NCI-H748 (cell line): ENCODE measurements at regions not wholly inside any gene's neighbourhood (a gene's known extent, or its start where the extent isn't known, plus 50 kb on each side); places are given as distances from the start of the nearest gene placed in this dataset.
"Not testable (repeated sequence)": the region's sequence is repeated elsewhere in the genome, so short reads cannot be mapped to it uniquely, and the experiment has no call there.

Experiments
- DNase-seq: peaks from one replicate; lab custom pipeline; 2025; ENCODE audit not compliant: unreplicated experiment; lab: John Stamatoyannopoulos, UW

DNA sequence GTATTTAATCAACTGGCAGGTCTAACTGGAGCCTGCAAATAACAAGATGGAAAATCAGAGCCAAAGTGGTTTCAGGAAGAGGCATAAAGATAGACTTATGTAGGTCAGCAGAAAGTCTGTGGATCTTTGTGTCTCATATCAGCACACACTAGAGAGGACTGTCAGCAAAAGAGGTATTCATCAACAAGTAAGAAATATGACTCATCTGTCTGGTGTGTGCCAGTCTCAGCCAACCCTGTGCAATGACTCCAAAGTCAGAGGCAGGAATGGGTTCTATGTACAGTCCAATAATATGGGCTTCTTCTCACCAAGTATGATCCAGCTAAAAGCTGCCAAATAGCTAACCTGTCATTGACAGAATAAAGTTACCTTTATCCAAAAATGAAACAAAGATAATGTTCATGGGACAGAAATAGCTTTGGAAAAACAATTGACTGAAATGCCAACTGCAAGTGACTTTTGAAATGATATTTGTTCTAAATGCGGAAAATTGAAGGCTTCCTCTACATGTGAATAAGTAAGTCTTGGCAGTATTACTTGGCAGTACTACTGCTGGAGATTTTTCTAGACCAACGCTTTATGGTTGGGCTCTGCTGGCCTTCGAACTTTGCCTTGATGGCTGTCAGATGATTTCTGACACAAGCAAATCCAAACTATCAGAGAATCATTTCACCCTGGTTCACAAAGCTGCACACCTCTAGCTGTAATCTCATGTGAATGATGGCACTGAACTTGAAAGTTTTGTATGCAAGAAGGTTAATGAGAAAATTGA, 272.3 kb upstream of the SEMA3C start:
- no peak for DNase-seq

DNA sequence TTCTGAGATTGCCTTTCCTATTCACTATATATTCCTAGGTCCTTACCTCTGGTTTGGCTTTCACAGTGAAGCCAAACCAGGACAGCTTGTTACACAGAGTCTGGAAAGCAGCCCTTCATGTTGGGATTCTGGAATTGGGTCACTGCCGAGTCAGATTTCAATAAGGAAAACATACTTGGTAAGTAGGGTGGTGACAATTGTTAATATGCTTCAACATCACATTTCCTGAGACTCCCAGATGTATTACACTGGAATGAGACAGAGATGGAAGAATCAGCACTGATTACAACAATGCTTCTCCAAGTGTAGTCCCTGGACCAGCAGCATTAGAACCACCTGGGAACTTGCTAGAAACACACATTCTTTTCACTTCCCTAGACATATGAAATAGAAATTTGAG, 268.9 kb upstream of the SEMA3C start:
- DNase-seq = no peak

DNA sequence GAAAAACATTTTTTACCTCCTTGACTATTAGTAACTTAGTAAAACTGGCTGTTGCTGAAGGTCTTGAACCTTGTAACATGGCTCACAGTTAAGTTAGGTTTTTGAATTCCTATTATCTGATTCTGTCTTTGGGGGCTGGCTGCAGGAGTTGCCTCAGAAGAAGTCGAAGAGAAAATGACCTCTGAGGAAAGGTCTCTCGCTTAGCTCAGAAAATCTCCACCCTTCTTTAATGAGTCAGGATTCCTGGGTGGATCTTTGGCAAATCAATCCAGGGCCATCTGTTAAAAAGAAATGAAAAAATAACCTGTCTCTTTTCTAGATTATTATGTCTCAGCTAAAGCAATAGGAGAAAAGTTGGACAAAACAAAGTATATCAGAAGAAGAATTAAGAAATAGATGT, 267.8 kb upstream of the SEMA3C start:
- DNase-seq = no peak

DNA sequence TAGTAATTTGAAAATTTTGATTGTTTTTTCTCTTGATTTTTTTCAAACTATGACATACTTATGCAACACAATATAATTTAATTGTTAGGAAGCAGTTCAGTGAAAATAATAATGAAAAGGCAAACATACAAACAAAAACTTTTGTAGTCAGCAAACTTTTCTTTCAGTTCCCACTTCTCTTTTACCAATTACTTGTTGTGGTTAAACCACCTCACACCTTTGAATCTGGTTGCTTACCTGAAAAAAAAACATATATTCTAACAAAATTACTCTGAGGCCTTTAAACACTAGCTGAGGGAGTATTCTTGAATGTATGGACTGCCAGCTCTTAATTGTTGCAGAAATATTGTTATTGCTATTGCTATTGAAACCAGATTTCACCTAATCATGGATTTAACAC, 266.2 kb upstream of the SEMA3C start:
- DNase-seq = no peak

DNA sequence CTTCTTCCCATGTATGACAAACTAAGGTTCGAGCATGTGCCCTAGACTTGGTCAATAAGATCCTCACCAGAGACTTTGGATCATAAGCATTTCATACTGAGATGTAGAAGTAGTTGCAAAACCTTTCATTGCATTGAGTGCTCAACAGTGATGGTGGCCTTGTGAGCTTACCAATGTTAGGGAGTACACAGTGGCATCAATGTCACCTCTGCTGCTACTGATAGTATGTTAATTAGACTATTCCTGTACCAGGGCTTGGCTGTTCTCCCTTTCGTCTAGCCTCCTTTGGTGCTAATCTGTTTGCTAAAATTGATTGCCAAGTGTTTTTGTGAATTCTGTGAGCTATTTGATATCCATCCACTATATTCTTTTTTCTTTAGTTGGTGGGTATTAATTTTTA, 264.5 kb upstream of the SEMA3C start:
- DNase-seq = no peak

DNA sequence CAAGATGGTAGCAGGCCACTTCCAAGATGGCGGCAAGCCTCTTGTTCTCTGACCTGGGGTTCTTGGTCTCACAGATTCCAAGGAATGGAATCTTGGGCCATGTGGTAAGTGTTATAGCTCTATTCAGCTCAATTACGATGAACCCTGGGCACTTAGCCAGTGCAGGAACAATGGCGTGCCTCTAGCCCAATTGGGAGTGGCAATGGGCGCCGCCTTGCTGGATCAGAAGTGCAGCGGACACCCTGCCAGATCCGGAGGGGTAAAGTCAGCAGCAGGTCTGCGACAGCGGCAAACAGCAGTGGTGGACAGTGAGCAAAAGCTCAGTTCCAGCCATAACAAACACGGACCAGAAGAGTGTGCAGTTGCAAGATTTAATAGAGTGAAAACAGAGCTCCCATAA, 263.2 kb upstream of the SEMA3C start:
- peak; percentile 47 for DNase-seq

DNA sequence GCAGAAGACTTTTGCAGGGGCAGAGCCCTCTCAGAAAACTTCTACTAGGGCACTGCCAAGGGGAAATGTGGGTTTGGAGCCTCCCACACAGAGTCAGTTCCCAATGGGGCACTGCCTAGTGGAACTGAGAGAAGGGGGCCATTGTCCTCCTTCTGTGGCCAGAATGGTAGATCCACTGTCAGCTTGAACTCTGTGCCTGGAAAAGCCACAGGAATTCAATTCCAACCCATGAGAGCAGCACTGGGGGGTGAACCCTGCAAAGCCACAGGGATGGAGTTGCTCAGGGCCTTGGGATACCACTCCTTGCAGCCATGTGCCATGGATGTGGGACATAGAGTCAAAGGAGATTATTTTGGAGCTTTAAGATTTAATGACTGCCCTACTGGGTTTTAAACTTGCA, 262.2 kb upstream of the SEMA3C start:
- DNase-seq = no peak

DNA sequence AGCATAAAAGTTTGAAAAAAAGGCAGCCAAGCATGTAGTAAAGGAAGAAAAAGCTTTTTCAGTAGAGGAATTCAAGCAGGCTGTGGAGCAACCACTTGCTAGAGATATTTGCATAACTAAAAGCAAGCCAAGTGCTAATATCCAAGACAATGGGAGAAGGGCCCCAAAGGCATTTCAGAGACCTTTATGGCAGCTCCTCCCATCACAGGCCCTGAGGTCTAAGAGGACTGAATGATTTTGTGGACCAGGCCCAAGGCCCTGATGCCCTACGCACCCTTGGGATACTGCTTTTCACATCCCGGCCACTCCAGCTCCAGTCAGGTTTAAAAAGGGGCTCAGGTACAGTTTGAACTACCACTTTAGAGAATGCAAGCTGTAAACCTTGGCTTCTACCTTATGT, 261.7 kb upstream of the SEMA3C start:
- DNase-seq = no peak

DNA sequence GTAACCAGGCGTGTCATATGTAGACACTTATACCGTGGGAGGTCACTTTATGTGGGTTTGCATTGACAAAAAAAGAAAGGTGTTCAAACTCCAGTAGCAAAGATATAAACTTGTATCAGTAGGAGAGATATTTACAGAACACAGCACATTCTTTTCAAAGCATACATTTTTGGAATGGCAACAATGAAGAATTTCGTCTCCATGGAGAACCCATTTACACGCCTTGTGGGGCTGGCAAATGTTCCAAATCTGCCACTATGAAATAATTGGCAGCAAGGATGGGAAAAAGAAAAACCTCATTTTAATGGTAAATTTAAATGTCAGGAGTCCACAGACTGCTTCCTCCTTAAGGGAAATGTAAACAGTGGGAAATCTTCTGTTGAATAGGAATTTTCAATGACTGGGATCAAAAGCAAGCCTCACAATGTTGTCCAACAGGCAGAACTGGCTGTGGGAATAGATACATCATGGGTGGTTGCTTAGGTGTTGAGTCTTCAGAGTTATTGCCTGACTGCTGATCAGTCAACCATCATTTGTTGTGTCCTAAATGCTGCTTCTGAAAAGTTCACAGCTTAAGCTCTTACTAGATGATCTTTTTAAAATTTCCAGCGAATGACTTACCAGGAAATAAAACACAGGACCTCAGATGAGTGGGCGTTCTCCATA, 256.6 kb upstream of the SEMA3C start:
- DNase-seq = peak; percentile 55

DNA sequence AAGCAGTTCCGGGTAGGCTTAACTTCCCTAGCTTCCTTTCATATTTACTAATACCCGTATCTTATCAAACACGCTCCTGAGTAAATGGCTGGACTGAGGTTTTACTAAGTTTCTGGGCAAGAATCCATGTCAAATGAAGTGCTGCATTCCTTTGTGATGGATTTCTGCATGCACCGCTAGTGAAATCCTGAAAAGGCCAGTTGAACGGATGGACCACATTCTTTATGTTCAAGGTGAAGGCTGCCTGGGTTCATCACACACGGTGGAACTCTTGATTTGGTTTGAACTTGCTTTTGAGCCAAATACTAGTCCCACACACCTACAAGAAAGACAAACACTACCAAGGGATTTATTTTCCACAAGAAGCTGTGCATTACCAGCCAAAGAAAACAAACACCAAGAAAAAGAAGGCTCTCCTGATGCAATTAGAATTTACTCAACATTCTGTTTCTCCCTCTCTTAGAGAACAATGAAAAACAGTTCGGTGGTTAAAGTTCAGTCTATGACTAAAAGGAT, 255.0 kb upstream of the SEMA3C start:
- no peak for DNase-seq

DNA sequence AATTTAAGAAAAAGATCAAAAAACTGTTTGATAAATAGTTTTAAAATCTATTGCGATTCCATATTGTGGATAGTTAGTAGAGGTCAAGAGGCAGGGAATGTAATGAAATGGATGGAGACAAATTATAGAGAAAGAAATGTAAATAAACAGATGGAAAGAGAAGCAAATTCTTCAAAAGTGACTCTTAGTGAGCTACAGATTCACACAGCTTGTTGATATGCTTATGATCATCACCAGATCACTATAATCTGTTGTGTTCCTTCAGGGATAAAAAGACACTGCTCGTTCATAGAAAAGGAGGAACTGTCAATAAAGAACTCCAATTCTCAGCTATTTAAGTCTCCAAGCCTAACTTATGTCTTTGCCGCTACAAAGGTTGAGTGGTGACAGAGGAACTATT, 251.4 kb upstream of the SEMA3C start:
- DNase-seq = no peak

DNA sequence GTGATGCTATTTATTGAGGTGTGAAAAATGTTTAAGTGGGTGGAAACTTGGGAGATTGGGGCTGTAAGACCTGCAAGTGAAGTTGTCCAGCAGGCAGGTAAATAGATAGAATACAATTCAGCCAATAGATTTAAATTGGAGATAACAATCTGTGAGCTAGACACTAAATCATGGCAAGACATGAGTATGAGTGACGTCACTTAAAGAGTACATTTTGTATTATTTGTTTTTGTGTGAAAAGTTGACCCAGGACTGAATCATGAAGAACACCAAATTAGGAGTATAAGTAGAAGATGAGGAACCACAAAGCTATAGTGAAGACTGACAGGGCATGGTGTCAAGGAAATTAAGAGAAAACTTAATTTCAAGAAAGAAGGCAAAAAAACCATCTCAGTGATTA, 249.1 kb upstream of the SEMA3C start:
- no peak for DNase-seq

DNA sequence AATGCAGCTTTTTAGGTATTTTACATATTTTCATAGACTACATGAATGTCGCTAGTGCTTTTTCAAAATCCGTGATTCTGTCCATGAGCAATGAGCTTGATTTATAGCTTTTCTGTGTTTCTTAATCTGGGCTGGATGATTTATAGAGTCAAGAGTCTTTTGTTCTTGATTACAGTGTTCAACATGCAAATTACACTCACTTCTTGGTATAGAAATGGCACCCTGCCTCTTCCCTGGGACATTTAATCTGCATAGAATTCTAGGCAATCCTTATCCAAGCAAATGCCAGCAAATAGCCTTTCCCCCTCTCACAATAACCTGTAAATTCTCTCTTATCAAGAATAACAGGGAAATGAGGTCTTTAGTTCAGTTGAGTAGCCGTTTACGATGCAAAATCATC, 246.2 kb upstream of the SEMA3C start:
- no peak for DNase-seq

DNA sequence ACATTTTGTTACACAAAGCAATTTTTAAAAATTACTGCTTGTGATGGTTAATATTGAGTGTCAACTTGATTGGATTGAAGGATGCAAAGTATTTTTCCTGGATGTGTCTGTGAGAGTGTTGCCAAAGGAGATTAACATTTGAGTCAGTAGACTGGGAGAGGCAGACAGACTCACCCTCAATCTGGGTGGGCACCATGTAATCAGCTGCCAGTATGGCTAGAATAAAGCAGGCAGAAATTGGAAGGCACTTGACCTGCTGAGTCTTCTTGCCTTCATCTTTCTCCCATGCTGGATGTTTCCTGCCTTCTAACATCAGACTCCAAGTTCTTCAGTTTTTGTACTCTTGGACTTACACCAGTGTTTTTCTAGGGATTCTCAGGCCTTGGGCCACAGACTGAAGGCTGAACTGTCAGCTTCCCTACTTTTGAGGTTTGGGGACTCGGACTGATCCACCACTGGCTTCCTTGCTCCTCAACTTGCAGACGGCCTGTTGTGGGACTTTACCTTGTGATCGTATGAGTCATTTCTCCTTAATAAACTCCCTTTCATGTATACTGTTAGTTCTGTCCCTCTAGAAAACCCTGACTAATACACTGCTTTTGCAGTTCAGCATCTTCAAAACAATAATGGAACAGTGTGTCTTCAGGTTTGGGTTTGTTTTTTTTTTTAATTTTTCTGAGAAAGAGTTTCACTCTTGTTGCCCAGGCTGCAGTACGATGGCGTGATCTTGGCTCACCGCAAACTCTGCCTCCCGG, 244.1 kb upstream of the SEMA3C start:
- DNase-seq = no peak

DNA sequence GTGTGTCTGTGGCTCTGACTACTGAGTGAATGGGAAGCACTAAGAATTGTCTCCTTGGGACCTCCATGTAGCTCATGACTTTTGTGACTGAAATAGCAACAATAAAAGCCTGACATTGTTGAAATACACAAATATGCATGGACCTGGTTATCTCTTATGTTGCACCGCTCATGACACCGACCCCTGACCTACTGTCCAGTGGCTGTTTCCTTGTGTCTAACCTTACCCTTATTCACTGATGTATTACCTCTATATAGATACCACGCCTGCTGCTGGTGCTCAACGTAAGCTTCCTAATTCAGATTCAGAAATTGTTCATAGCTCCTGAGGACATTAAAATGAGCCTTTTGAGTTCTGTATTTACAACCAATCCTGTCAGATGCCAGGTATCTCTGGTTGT, 243.4 kb upstream of the SEMA3C start:
- no peak for DNase-seq

DNA sequence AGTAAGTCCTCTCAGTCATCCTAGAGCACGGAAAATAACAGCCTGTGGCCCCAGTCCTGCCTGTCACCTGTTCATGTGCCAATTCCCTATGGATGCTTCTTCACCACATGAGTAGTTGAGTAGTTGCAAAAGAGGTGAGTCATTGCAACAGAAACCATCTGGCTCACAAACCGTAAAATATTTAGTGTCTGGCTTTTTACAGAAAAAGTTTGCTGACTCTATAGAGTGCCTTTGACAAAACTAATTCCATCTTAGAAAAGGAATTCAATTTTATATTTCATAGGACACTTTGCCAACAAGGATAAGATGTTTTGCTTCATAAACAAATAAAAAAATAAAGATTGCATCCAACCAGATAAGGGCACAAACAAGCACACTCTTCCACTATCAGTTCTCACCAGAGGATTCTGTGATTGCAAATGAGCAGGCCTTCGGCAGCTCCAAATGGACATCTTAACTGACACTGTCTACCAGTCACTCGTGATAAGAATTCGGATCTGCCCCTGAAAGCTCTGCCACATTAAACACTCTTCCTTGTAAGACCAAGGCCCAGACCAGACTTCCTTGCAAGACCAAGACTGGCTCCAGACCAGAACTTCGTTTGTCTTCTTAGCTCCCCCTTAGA, 242.7 kb upstream of the SEMA3C start:
- no peak for DNase-seq

DNA sequence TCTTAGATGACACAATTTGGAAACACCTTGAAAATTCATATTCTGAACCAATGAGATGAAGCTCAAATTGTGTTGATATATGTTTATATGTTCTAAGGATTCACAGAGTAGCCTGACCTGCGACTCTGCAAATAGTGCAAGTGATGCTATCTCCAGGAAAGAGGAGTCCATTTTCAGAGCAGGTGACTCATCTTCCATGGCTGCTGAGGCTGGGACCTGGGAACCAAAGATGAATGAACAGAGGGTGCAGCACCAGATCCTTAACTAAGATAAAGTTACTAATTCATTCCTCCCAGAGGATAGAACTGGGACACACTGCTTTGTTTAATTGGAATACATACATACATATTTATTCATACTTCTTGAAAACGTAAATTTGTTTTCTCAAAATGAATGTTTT, 240.6 kb upstream of the SEMA3C start:
- DNase-seq = no peak

DNA sequence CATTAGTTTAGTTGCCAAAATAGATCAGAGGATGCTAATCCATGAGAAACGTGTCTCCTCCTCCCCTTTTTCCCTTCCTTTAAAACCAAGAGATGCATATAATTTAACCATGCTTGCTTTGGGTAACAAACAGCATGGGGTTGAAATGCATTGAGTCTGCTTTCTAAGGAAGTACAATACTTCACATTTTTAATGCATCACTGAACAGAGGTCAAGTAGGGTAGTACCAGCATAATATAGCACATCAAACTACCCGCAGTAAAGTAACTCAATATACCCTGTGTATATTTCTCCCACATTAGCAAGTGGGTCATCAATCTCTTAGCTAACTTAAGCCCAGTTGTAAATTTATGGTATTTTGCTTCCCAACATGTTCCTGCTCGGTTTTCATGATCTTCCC, 239.3 kb upstream of the SEMA3C start:
- DNase-seq = peak; percentile 74

DNA sequence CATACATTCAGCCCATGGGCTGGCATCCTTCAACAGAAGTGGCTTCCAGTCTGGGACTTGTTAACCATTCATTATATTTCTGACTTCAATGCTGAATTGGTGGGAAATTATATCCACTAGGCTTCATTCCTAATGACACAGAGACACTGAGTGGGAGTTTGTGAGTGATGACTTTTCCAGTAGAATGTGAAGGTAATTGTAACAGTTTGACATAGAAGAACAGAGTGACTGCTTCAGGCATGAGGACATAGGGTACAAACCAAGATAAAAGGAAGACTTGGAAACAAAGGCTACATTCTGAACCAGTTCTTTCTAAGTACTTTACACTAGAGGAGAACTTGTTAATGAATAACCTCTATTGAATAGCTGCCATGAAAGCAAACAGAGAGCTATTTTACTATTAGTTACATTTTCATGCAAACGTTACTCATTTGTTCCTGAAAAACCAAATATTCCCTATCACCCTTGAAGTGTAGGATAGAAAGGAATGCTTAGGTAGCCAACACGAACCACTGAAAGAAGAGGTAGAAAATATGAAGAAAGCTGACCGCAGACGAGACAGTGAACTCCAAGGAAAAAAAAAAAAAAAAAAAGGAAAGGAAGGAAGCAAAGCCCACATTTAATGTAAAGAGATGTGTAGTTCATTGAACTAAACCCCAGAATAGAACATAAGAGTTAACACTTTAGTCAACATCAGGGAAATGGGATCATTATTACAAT, 237.0 kb upstream of the SEMA3C start:
- DNase-seq = no peak

DNA sequence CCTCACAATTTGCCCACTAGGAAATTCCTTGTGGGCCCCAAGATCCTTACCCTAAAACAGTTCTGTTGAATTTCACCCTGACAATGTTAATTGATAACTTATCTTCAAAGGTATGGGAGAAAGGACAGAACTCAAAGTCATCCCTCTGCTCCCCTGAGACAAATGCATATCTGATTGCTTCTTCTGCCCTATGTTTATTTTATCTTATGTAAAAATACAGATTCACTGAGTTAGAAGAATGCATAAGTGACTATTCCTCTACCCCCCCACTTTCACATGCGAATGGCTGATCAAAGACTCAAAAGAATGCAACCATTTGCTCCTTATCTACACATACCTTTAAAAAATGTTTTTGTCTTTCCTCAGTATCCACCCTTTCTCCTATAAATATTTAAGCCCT, 235.7 kb upstream of the SEMA3C start:
- no peak for DNase-seq

DNA sequence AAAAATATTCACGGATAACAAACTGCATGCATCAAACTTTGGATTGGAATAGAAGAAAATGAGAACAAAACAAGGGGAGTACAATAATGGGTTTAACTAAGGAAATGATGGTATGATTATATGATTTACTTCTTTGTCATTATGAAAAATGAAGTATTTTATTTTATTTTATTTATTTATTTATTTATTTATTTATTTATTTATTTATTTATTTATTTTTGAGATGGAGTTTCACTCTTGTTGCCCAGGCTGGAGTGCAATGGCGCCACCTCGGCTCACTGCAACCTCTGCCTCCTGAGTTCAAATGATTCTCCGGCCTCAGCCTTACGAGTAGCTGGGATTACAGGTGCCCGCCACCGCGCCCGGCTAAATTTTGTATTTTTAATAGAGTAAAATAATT, 234.1 kb upstream of the SEMA3C start:
- DNase-seq = not testable (repeated sequence)
